ENCODE measurements at regions not wholly inside any gene's neighbourhood (a gene's known extent, or its start where the extent isn't known, plus 50 kb on each side); places are given as distances from the start of the nearest gene placed in this dataset.

- no peak overlapping the region for H3K4ac ChIP-seq (ENCODE audit: low read depth, low read length)
- no peaks in the 10 kb centered on the region for H3K79me1 ChIP-seq (ENCODE audit: low read length)
- no peak overlapping the region for H2AFZ ChIP-seq (ENCODE audit: insufficient read depth, low read length, poor library complexity)
- no peaks in the 10 kb centered on the region for H3K36me3 ChIP-seq (ENCODE audit: control insufficient read depth in 1 of 2, insufficient read depth in 2 of 2, low read length in 2 of 2)
- H4K8ac ChIP-seq (ENCODE audit: low read depth, low read length) = no peak overlapping the region
- H3K79me2 ChIP-seq (ENCODE audit: control insufficient read depth, insufficient read depth, low read length, poor library complexity) = no peaks in the 10 kb centered on the region
- no peak overlapping the region for H4K12ac ChIP-seq (ENCODE audit: low read depth, low read length)
- H3K18ac ChIP-seq (ENCODE audit: low read length) = no peak overlapping the region
- DNase-seq = no peak
- no peak overlapping the region for H2AK5ac ChIP-seq (ENCODE audit: low read length)
- H3K4me2 ChIP-seq (ENCODE audit: low read length) = no peak overlapping the region
- no peak overlapping the region for H3K4me3 ChIP-seq (ENCODE audit: low read depth, low read length)
- H3K27me3 ChIP-seq (ENCODE audit: insufficient read depth, low read length) = no peaks in the 10 kb centered on the region
- H2BK5ac ChIP-seq (ENCODE audit: low read depth, low read length, poor library complexity) = no peak overlapping the region
- no CpG with 5 or more reads among the region's 8 CpGs for WGBS (ENCODE audit: extremely low coverage, insufficient coverage, insufficient read length)
- H2BK120ac ChIP-seq (ENCODE audit: insufficient read depth, low read length, poor library complexity) = no peak overlapping the region
- H3K23ac ChIP-seq (ENCODE audit: low read length) = no peak overlapping the region
- H4K91ac ChIP-seq (ENCODE audit: low read depth, low read length) = no peak overlapping the region
- no peak overlapping the region for H2BK12ac ChIP-seq (ENCODE audit: low read length)
- no peak overlapping the region for H3K27ac ChIP-seq (ENCODE audit: low read depth, low read length)
- no peaks in the 10 kb centered on the region for H3K4me1 ChIP-seq (ENCODE audit: control insufficient read depth in 1 of 2, insufficient read depth in 2 of 2, low read length in 2 of 2)
- no peak overlapping the region for H3K14ac ChIP-seq (ENCODE audit: low read length)
- H3K9me3 ChIP-seq (ENCODE audit: insufficient read depth, low read depth, low read length) = no peaks in the 10 kb centered on the region
- no peak overlapping the region for H3K9ac ChIP-seq (ENCODE audit: low read length)
Measured at GRCh38 chr12:62106547-62107185, 153.5 kb upstream of the USP15 start.

- Histone ChIP-seq H2AK5ac (ENCODE audit: low read length) (no peak overlapping the region), H3K14ac (ENCODE audit: low read length) (no peak overlapping the region), H3K4me1 (ENCODE audit: control insufficient read depth in 1 of 2, insufficient read depth in 2 of 2, low read length in 2 of 2) (no peaks in the 10 kb centered on the region), H3K9ac (ENCODE audit: low read length) (no peak overlapping the region), H3K9me3 (ENCODE audit: insufficient read depth, low read depth, low read length) (no peaks in the 10 kb centered on the region), H3K23ac (ENCODE audit: low read length) (no peak overlapping the region), H2BK5ac (ENCODE audit: low read depth, low read length, poor library complexity) (no peak overlapping the region), H3K27ac (ENCODE audit: low read depth, low read length) (no peak overlapping the region), H3K27me3 (ENCODE audit: insufficient read depth, low read length) (no peaks in the 10 kb centered on the region), H2BK120ac (ENCODE audit: insufficient read depth, low read length, poor library complexity) (no peak overlapping the region), H3K4me2 (ENCODE audit: low read length) (no peak overlapping the region), H3K36me3 (ENCODE audit: control insufficient read depth in 1 of 2, insufficient read depth in 2 of 2, low read length in 2 of 2) (no peaks in the 10 kb centered on the region), H3K79me1 (ENCODE audit: low read length) (no peaks in the 10 kb centered on the region), H3K4ac (ENCODE audit: low read depth, low read length) (no peak overlapping the region), H4K12ac (ENCODE audit: low read depth, low read length) (no peak overlapping the region), H4K8ac (ENCODE audit: low read depth, low read length) (no peak overlapping the region), H4K91ac (ENCODE audit: low read depth, low read length) (no peak overlapping the region), H3K79me2 (ENCODE audit: control insufficient read depth, insufficient read depth, low read length, poor library complexity) (no peaks in the 10 kb centered on the region), H3K4me3 (ENCODE audit: low read depth, low read length) (no peak overlapping the region), H2BK12ac (ENCODE audit: low read length) (no peak overlapping the region), H3K18ac (ENCODE audit: low read length) (no peak overlapping the region), H2AFZ (ENCODE audit: insufficient read depth, low read length, poor library complexity) (no peak overlapping the region)
- DNase-seq = no peak
- WGBS (ENCODE audit: extremely low coverage, insufficient coverage, insufficient read length) = no CpG with 5 or more reads among the region's 10 CpGs
Measured at GRCh38 chr12:62113366-62114011, 146.7 kb upstream of the USP15 start.

GRCh38 chr12:62116986-62117385 is 143.2 kb upstream of the USP15 start:
- H3K4me2 ChIP-seq (ENCODE audit: low read length) = no peak overlapping the region
- H2BK5ac ChIP-seq (ENCODE audit: low read depth, low read length, poor library complexity) = no peak overlapping the region
- H3K18ac ChIP-seq (ENCODE audit: low read length) = no peak overlapping the region
- no peak overlapping the region for H2BK12ac ChIP-seq (ENCODE audit: low read length)
- no peaks in the 10 kb centered on the region for H3K79me2 ChIP-seq (ENCODE audit: control insufficient read depth, insufficient read depth, low read length, poor library complexity)
- no peak overlapping the region for H3K9ac ChIP-seq (ENCODE audit: low read length)
- no peak overlapping the region for H3K23ac ChIP-seq (ENCODE audit: low read length)
- H3K14ac ChIP-seq (ENCODE audit: low read length) = no peak overlapping the region
- H2AFZ ChIP-seq (ENCODE audit: insufficient read depth, low read length, poor library complexity) = no peak overlapping the region
- H3K36me3 ChIP-seq (ENCODE audit: control insufficient read depth in 1 of 2, insufficient read depth in 2 of 2, low read length in 2 of 2) = no peaks in the 10 kb centered on the region
- H3K27me3 ChIP-seq (ENCODE audit: insufficient read depth, low read length) = no peaks in the 10 kb centered on the region
- no CpG with 5 or more reads among the region's 2 CpGs for WGBS (ENCODE audit: extremely low coverage, insufficient coverage, insufficient read length)
- no peak overlapping the region for H3K4me3 ChIP-seq (ENCODE audit: low read depth, low read length)
- DNase-seq = no peak
- H3K9me3 ChIP-seq (ENCODE audit: insufficient read depth, low read depth, low read length) = no peaks in the 10 kb centered on the region
- H3K4ac ChIP-seq (ENCODE audit: low read depth, low read length) = no peak overlapping the region
- no peaks in the 10 kb centered on the region for H3K79me1 ChIP-seq (ENCODE audit: low read length)
- no peak overlapping the region for H2BK120ac ChIP-seq (ENCODE audit: insufficient read depth, low read length, poor library complexity)
- H4K91ac ChIP-seq (ENCODE audit: low read depth, low read length) = no peak overlapping the region
- no peaks in the 10 kb centered on the region for H3K4me1 ChIP-seq (ENCODE audit: control insufficient read depth in 1 of 2, insufficient read depth in 2 of 2, low read length in 2 of 2)
- H4K12ac ChIP-seq (ENCODE audit: low read depth, low read length) = no peak overlapping the region
- no peak overlapping the region for H3K27ac ChIP-seq (ENCODE audit: low read depth, low read length)
- no peak overlapping the region for H4K8ac ChIP-seq (ENCODE audit: low read depth, low read length)
- H2AK5ac ChIP-seq (ENCODE audit: low read length) = no peak overlapping the region

GRCh38 chr12:62123721-62124203 is 136.4 kb upstream of the USP15 start:
- H3K4me3 ChIP-seq (ENCODE audit: low read depth, low read length) = no peak overlapping the region
- no peak overlapping the region for H2BK5ac ChIP-seq (ENCODE audit: low read depth, low read length, poor library complexity)
- no peaks in the 10 kb centered on the region for H3K36me3 ChIP-seq (ENCODE audit: control insufficient read depth in 1 of 2, insufficient read depth in 2 of 2, low read length in 2 of 2)
- no peak overlapping the region for H2BK12ac ChIP-seq (ENCODE audit: low read length)
- no peak overlapping the region for H4K12ac ChIP-seq (ENCODE audit: low read depth, low read length)
- H3K14ac ChIP-seq (ENCODE audit: low read length) = no peak overlapping the region
- H3K27ac ChIP-seq (ENCODE audit: low read depth, low read length) = no peak overlapping the region
- no peak overlapping the region for H2AK5ac ChIP-seq (ENCODE audit: low read length)
- no peaks in the 10 kb centered on the region for H3K79me1 ChIP-seq (ENCODE audit: low read length)
- no peaks in the 10 kb centered on the region for H3K4me1 ChIP-seq (ENCODE audit: control insufficient read depth in 1 of 2, insufficient read depth in 2 of 2, low read length in 2 of 2)
- H2BK120ac ChIP-seq (ENCODE audit: insufficient read depth, low read length, poor library complexity) = no peak overlapping the region
- WGBS (ENCODE audit: extremely low coverage, insufficient coverage, insufficient read length) = no CpG with 5 or more reads among the region's 4 CpGs
- H3K9me3 ChIP-seq (ENCODE audit: insufficient read depth, low read depth, low read length) = no peaks in the 10 kb centered on the region
- no peak overlapping the region for H3K23ac ChIP-seq (ENCODE audit: low read length)
- H3K9ac ChIP-seq (ENCODE audit: low read length) = no peak overlapping the region
- no peak overlapping the region for H4K8ac ChIP-seq (ENCODE audit: low read depth, low read length)
- no peak overlapping the region for H3K18ac ChIP-seq (ENCODE audit: low read length)
- H3K4me2 ChIP-seq (ENCODE audit: low read length) = no peak overlapping the region
- H3K27me3 ChIP-seq (ENCODE audit: insufficient read depth, low read length) = no peaks in the 10 kb centered on the region
- H4K91ac ChIP-seq (ENCODE audit: low read depth, low read length) = no peak overlapping the region
- no peaks in the 10 kb centered on the region for H3K79me2 ChIP-seq (ENCODE audit: control insufficient read depth, insufficient read depth, low read length, poor library complexity)
- peak; percentile 6 to 66 for DNase-seq
- H3K4ac ChIP-seq (ENCODE audit: low read depth, low read length) = no peak overlapping the region
- no peak overlapping the region for H2AFZ ChIP-seq (ENCODE audit: insufficient read depth, low read length, poor library complexity)

Data from trophoblast cell (in vitro differentiated cells and primary cell).